ENCODE measurements at regions not wholly inside any gene's neighbourhood (a gene's known extent, or its start where the extent isn't known, plus 50 kb on each side); places are given as distances from the start of the nearest gene placed in this dataset.
"Not testable (repeated sequence)": the region's sequence is repeated elsewhere in the genome, so short reads cannot be mapped to it uniquely, and the experiment has no call there.

DNA sequence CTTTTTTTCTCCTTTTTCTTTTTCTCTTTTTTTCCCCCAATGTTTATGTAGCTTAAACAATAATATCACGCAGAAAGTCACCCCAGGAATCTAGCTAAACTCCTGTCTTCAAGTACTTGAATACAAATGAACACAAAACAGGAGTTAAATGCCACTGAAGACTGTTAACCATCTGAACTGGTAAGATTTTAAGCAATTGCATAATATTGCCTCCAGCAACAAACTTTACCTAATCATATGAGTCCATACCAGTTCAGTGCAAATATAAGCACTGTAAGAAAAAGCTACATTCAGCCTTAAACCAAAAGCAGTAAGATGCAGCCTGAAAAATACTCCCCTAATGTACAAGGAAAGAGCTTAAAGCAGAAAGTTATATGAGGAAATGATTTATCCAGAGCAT lies 173.9 kb upstream of the TFAP2D start:
- H3K9me3 ChIP-seq (ENCODE audit: low read length): no peaks in the 10 kb centered on the region
- no peak overlapping the region for H3K4me3 Mint-ChIP-seq
- H3K36me3 ChIP-seq (ENCODE audit: insufficient read depth, low read length): no peaks in the 10 kb centered on the region
- no peaks in the 10 kb centered on the region for H3K4me1 ChIP-seq (ENCODE audit: insufficient read depth, low read length)
- H3K27ac Mint-ChIP-seq: no peak overlapping the region
- peaks cover 0 to 10% (median 5%) of the 10 kb centered on the region in 5 donors for H3K9me3 Mint-ChIP-seq
- ChIA-PET CTCF (no interaction called here), POLR2A (no interaction called here)
- H3K4me1 Mint-ChIP-seq: no peaks in the 10 kb centered on the region
- no peaks in the 10 kb centered on the region for H3K27me3 ChIP-seq (ENCODE audit: insufficient read depth, low read length, poor library complexity, severe bottlenecking)
- no peak overlapping the region for H3K27ac ChIP-seq (ENCODE audit: low read depth, low read length)
- H3K27me3 Mint-ChIP-seq: no peaks in the 10 kb centered on the region
- no peak for DNase-seq
- H3K4me3 ChIP-seq (ENCODE audit: low read length): no peak overlapping the region
- H3K36me3 Mint-ChIP-seq: no peaks in the 10 kb centered on the region

DNA sequence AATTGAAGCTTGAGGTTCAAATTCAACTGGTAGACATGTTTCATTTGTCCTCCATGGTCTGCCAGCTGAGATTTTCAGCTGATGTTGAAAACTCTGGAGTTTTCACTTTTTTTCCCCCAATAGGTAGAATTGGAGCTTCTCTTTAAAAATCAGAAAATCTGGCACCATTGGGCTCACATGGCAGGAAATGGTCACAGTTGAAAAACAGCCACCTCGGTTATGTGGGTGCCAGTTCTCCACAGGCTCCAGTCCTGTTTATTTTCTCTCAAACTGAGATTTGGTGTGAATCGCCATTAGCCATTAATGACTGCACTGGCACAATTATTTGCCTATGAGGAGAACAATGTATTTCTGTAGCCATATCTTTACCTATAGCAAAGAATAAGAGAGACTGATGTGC lies 171.4 kb upstream of the TFAP2D start:
- ChIA-PET POLR2A (no interaction called here), CTCF (no interaction called here)

DNA sequence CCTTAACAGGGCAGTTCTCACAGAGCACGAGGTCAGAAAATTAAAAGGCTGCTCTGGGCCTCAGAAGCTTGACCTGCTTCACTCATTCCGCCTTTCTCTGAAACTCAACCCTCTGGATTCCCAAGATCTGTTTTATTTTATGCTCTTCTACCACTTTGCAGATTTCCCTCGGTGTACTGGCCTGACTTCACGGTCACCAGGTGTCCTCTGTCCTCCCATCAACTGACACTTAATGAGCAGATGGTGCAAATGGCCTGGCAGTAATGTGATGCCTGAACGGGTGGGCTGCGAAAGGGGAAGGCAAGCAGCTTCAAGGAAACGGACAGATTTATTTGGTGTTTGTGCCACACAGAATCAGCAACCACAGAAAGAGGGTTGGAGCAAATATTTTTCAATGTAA lies 169.7 kb upstream of the TFAP2D start:
- Mint-ChIP-seq H3K27ac (no peak overlapping the region), H3K9me3 (peaks cover 3 to 20% (median 8%) of the 10 kb centered on the region in 5 donors), H3K4me3 (no peak overlapping the region), H3K27me3 (no peaks in the 10 kb centered on the region), H3K36me3 (no peaks in the 10 kb centered on the region), H3K4me1 (no peaks in the 10 kb centered on the region)
- H3K4me3 ChIP-seq (ENCODE audit: low read length): no peak overlapping the region
- POLR2A ChIA-PET: no interaction called here
- H3K27ac ChIP-seq (ENCODE audit: low read depth, low read length): no peak overlapping the region
- no peaks in the 10 kb centered on the region for H3K36me3 ChIP-seq (ENCODE audit: insufficient read depth, low read length)
- no peaks in the 10 kb centered on the region for H3K27me3 ChIP-seq (ENCODE audit: insufficient read depth, low read length, poor library complexity, severe bottlenecking)
- CTCF ChIA-PET: no interaction called here
- H3K9me3 ChIP-seq (ENCODE audit: low read length): no peaks in the 10 kb centered on the region
- H3K4me1 ChIP-seq (ENCODE audit: insufficient read depth, low read length): no peaks in the 10 kb centered on the region
- DNase-seq: no peak

More for the DNA sequence above, 171.4 kb upstream of the TFAP2D start:
- H3K9me3 ChIP-seq (ENCODE audit: low read length): no peaks in the 10 kb centered on the region
- no peak for DNase-seq
- Mint-ChIP-seq H3K9me3 (peaks cover 0 to 12% (median 7%) of the 10 kb centered on the region in 5 donors), H3K36me3 (no peaks in the 10 kb centered on the region), H3K27me3 (no peaks in the 10 kb centered on the region), H3K4me1 (no peaks in the 10 kb centered on the region), H3K4me3 (no peak overlapping the region), H3K27ac (no peak overlapping the region)
- H3K27me3 ChIP-seq (ENCODE audit: insufficient read depth, low read length, poor library complexity, severe bottlenecking): no peaks in the 10 kb centered on the region
- H3K36me3 ChIP-seq (ENCODE audit: insufficient read depth, low read length): no peaks in the 10 kb centered on the region
- no peak overlapping the region for H3K27ac ChIP-seq (ENCODE audit: low read depth, low read length)
- no peak overlapping the region for H3K4me3 ChIP-seq (ENCODE audit: low read length)
- H3K4me1 ChIP-seq (ENCODE audit: insufficient read depth, low read length): no peaks in the 10 kb centered on the region

DNA sequence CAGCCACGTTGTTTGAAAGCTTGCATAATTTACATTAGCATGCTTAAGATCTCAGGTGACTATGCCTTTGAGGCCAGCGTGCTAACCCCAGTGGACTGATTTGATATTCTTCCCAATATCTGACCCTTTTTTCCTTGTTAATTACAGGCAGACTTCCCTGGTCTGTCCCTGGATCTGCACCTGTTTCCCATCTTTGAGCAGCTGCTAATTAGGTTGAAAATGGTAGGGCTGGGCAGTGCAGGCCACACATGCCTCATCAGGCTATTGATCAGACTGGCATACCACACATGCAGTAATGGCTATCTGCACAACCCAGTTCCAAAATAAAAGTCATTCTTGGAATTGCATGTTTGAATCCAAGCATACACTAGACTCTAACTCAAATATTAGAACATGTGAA lies 164.3 kb upstream of the TFAP2D start:
- H3K9me3 ChIP-seq (ENCODE audit: low read length): no peaks in the 10 kb centered on the region
- H3K9me3 Mint-ChIP-seq: peaks cover 4 to 32% (median 6%) of the 10 kb centered on the region in 5 donors
- H3K27ac ChIP-seq (ENCODE audit: low read depth, low read length): no peak overlapping the region
- POLR2A ChIA-PET: no interaction called here
- H3K27me3 Mint-ChIP-seq: no peaks in the 10 kb centered on the region
- H3K4me1 ChIP-seq (ENCODE audit: insufficient read depth, low read length): no peaks in the 10 kb centered on the region
- no peaks in the 10 kb centered on the region for H3K4me1 Mint-ChIP-seq
- no peak overlapping the region for H3K4me3 Mint-ChIP-seq
- H3K27me3 ChIP-seq (ENCODE audit: insufficient read depth, low read length, poor library complexity, severe bottlenecking): no peaks in the 10 kb centered on the region
- H3K4me3 ChIP-seq (ENCODE audit: low read length): no peak overlapping the region
- no peaks in the 10 kb centered on the region for H3K36me3 ChIP-seq (ENCODE audit: insufficient read depth, low read length)
- no peak for DNase-seq
- H3K36me3 Mint-ChIP-seq: no peaks in the 10 kb centered on the region
- no peak overlapping the region for H3K27ac Mint-ChIP-seq
- CTCF ChIA-PET: no interaction called here

DNA sequence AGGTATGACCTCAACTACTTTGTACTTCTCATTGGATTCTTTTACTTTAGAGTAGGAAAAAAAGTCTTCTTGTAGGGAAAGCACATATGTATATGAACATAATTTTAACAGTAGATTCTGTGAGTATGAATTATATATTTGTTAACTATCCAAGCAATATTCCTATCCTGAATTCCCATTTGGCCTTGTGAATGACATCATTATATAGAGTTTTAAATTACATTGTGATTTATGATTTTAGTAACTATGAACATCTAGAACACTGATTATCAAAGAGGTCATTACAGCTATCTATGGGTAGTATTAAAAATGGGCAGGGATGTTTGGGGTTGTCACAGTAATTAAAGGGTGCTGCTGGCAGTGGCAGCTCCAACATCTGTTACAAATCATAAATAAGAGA lies 163.9 kb upstream of the TFAP2D start:
- CTCF ChIA-PET: no interaction called here
- Mint-ChIP-seq H3K4me3 (no peak overlapping the region), H3K27me3 (no peaks in the 10 kb centered on the region), H3K9me3 (peaks cover 6 to 36% (median 6%) of the 10 kb centered on the region in 5 donors), H3K27ac (no peak overlapping the region), H3K36me3 (no peaks in the 10 kb centered on the region), H3K4me1 (no peaks in the 10 kb centered on the region)
- no peak for DNase-seq
- Histone ChIP-seq H3K4me1 (ENCODE audit: insufficient read depth, low read length) (no peaks in the 10 kb centered on the region), H3K27me3 (ENCODE audit: insufficient read depth, low read length, poor library complexity, severe bottlenecking) (no peaks in the 10 kb centered on the region), H3K4me3 (ENCODE audit: low read length) (no peak overlapping the region), H3K27ac (ENCODE audit: low read depth, low read length) (no peak overlapping the region), H3K36me3 (ENCODE audit: insufficient read depth, low read length) (no peaks in the 10 kb centered on the region), H3K9me3 (ENCODE audit: low read length) (no peaks in the 10 kb centered on the region)
- POLR2A ChIA-PET: no interaction called here

DNA sequence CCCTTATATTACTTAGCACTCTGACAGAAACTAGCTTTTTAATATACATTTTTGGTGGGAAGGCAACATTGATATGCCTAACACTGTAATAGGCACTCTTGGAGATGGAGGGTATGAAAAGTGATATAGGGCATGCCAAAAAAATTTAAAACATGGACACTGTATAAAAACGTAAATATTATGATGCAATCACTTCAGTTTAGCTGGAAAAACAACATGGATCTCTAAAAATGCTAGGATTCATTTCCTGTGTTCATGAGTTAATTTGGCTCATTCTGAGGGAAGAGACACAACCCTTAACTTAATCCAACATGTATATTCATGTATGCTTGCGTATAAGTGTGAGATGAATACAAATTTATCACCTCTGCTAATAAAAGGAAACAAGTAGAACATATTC lies 157.3 kb upstream of the TFAP2D start:
- Histone ChIP-seq H3K4me3 (ENCODE audit: low read length) (no peak overlapping the region), H3K27ac (ENCODE audit: low read depth, low read length) (no peak overlapping the region), H3K4me1 (ENCODE audit: insufficient read depth, low read length) (no peaks in the 10 kb centered on the region), H3K27me3 (ENCODE audit: insufficient read depth, low read length, poor library complexity, severe bottlenecking) (no peaks in the 10 kb centered on the region), H3K9me3 (ENCODE audit: low read length) (no peaks in the 10 kb centered on the region), H3K36me3 (ENCODE audit: insufficient read depth, low read length) (no peaks in the 10 kb centered on the region)
- no peak overlapping the region for H3K27ac Mint-ChIP-seq
- peaks cover 6 to 32% (median 8%) of the 10 kb centered on the region in 5 donors for H3K9me3 Mint-ChIP-seq
- H3K27me3 Mint-ChIP-seq: no peaks in the 10 kb centered on the region
- no peak for DNase-seq
- POLR2A ChIA-PET: no interaction called here
- H3K4me1 Mint-ChIP-seq: no peaks in the 10 kb centered on the region
- no peaks in the 10 kb centered on the region for H3K36me3 Mint-ChIP-seq
- CTCF ChIA-PET: no interaction called here
- H3K4me3 Mint-ChIP-seq: no peak overlapping the region

DNA sequence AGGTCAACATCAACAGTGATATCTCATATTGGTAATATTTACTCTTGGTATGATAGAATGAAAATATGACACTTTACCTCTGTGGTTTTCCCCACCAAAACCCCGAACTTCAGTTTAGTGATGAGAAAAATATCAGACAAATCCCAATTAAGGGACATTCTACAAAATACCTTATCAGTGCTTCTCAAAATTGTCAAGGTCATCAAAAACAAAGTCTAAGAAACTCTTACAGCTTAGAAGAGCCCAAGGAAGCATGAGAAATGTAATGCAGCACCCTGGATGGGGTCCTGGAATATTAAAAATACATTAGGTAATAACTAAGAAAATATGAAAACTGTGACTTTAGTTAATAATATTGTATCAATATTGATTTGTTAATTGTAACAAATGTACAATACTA lies 148.3 kb upstream of the TFAP2D start:
- H3K4me3 ChIP-seq (ENCODE audit: low read length): no peak overlapping the region
- H3K4me3 Mint-ChIP-seq: no peak overlapping the region
- no peaks in the 10 kb centered on the region for H3K27me3 ChIP-seq (ENCODE audit: insufficient read depth, low read length, poor library complexity, severe bottlenecking)
- no peaks in the 10 kb centered on the region for H3K4me1 Mint-ChIP-seq
- H3K27ac ChIP-seq (ENCODE audit: low read depth, low read length): no peak overlapping the region
- H3K27me3 Mint-ChIP-seq: no peaks in the 10 kb centered on the region
- no peaks in the 10 kb centered on the region for H3K4me1 ChIP-seq (ENCODE audit: insufficient read depth, low read length)
- no peak overlapping the region for H3K27ac Mint-ChIP-seq
- H3K36me3 Mint-ChIP-seq: no peaks in the 10 kb centered on the region
- no peak for DNase-seq
- H3K9me3 Mint-ChIP-seq: peaks cover 0 to 17% (median 7%) of the 10 kb centered on the region in 5 donors
- POLR2A ChIA-PET: no interaction called here
- no peaks in the 10 kb centered on the region for H3K9me3 ChIP-seq (ENCODE audit: low read length)
- CTCF ChIA-PET: no interaction called here
- H3K36me3 ChIP-seq (ENCODE audit: insufficient read depth, low read length): no peaks in the 10 kb centered on the region

DNA sequence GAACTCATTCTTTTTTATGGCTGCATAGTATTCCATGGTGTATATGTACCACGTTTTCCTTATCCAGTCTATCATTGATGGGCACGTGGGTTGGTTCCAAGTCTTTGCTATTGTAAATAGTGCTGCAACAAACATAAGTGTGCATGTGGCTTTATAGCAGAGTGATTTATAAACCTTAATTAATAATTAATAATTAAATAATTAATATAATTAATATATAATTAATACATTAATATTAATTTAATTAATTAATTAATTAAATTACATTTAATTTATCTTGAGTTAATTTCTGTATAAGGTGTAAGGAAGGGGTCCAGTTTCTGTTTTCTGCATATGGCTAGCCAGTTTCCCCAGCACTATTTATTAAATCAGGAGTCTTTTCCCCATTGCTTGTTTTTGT lies 142.1 kb upstream of the TFAP2D start:
- H3K4me1 Mint-ChIP-seq; H3K4me1 ChIP-seq (ENCODE audit: insufficient read depth, low read length); CTCF ChIA-PET; POLR2A ChIA-PET; H3K27me3 ChIP-seq (ENCODE audit: insufficient read depth, low read length, poor library complexity, severe bottlenecking); H3K4me3 ChIP-seq (ENCODE audit: low read length); H3K27ac Mint-ChIP-seq; H3K27me3 Mint-ChIP-seq; H3K4me3 Mint-ChIP-seq; H3K36me3 Mint-ChIP-seq; DNase-seq; H3K36me3 ChIP-seq (ENCODE audit: insufficient read depth, low read length); H3K27ac ChIP-seq (ENCODE audit: low read depth, low read length); H3K9me3 ChIP-seq (ENCODE audit: low read length): not testable (repeated sequence)
- H3K9me3 Mint-ChIP-seq: peaks cover 6 to 29% (median 13%) of the 10 kb centered on the region in 5 donors
